SK-N-SH (cell line): ENCODE measurements at regions not wholly inside any gene's neighbourhood (a gene's known extent, or its start where the extent isn't known, plus 50 kb on each side); places are given as distances from the start of the nearest gene placed in this dataset.

Experiments
- CTCF ChIA-PET: fragments of 300-600, 350-600 bp; formaldehyde crosslinking; extraction: SDS; loops from one replicate; lab custom pipeline; 2021; lab: Yijun Ruan, JAX
- POLR2A ChIA-PET: fragments of 350-600 bp; sonication (Branson Sonifier 250); formaldehyde crosslinking; extraction: SDS; loops from one replicate; lab custom pipeline; 2020; ENCODE audit warnings: antibody characterized with exemption, inconsistent platforms; lab: Yijun Ruan, JAX
- DNase-seq: peaks from one replicate; pipeline ENCODE4 v3.0.0; 2012
- H2AFZ ChIP-seq: fragments of 200-600 bp; sonication (generic); 2 replicates; pipeline ENCODE4 v1.8.1; 2016; ENCODE audit warnings: antibody characterized with exemption, mild to moderate bottlenecking, low read depth
- H3F3A ChIP-seq: fragments of 200-600 bp; sonication (generic); replicated peaks from 2 replicates; pipeline ENCODE3; 2016; ENCODE audit warnings: antibody characterized with exemption, mild to moderate bottlenecking; ENCODE audit not compliant: insufficient read depth
- H3K27ac ChIP-seq, 2 experiments: fragments of 200-500 bp in 1 of 2; fragments of 200-600 bp in 1 of 2; sonication (Bioruptor generic) in 1 of 2; sonication (generic), shearing (Covaris generic) in 1 of 2; 2 replicates each; pipeline versions ENCODE4 v1.5.1 to v1.6.1; 2014 to 2016; ENCODE audit warnings: low read depth in 2 of 2, inconsistent platforms in 1 of 2, low read length in 1 of 2, mild to moderate bottlenecking in 1 of 2, mixed read lengths in 1 of 2
- H3K27me3 ChIP-seq: fragments of 200-600 bp; sonication (generic), shearing (Covaris generic); 2 replicates; pipeline ENCODE4 v1.6.1; 2016; ENCODE audit warnings: mixed run types; ENCODE audit not compliant: insufficient read depth
- H3K36me3 ChIP-seq, 2 experiments: fragments of 200-500 bp in 1 of 2; fragments of 200-600 bp in 1 of 2; sonication (Bioruptor generic) in 1 of 2; sonication (generic) in 1 of 2; replicated peaks in 1 of 2; 2 replicates each; pipeline versions ENCODE3 to v1.5.1; 2014 to 2016; ENCODE audit warnings: low read length in 1 of 2, mild to moderate bottlenecking in 1 of 2; ENCODE audit not compliant: insufficient read depth in 2 of 2, control insufficient read depth in 1 of 2
- H3K4me1 ChIP-seq, 2 experiments: fragments of 200-500 bp in 1 of 2; fragments of 200-600 bp in 1 of 2; sonication (Bioruptor generic) in 1 of 2; sonication (generic), shearing (Covaris generic) in 1 of 2; 2 replicates each; pipeline versions ENCODE4 v1.5.1 to v1.6.1; 2014 to 2016; ENCODE audit warnings: low read depth in 1 of 2, low read length in 1 of 2, mixed run types in 1 of 2; ENCODE audit not compliant: insufficient read depth in 2 of 2, control insufficient read depth in 1 of 2
- H3K4me2 ChIP-seq: fragments of 200-600 bp; sonication (generic), shearing (Covaris generic); 2 replicates; pipeline ENCODE4 v1.6.1; 2017; ENCODE audit warnings: mixed run types
- H3K4me3 ChIP-seq, 2 experiments: fragments of 200-500 bp in 1 of 2; fragments of 200-600 bp in 1 of 2; sonication (Bioruptor generic) in 1 of 2; sonication (generic), shearing (Covaris generic) in 1 of 2; 2 replicates each; pipeline versions ENCODE4 v1.5.1 to v1.8.1; 2014 to 2016; ENCODE audit warnings: low read depth in 2 of 2, inconsistent platforms in 1 of 2, low read length in 1 of 2, mild to moderate bottlenecking in 1 of 2, mixed read lengths in 1 of 2, moderate library complexity in 1 of 2
- H3K79me2 ChIP-seq: fragments of 200-600 bp; sonication (generic); 2 replicates; pipeline ENCODE4 v1.8.1; 2017; ENCODE audit warnings: mild to moderate bottlenecking; ENCODE audit not compliant: insufficient read depth
- H3K9ac ChIP-seq: fragments of 200-600 bp; sonication (generic); 2 replicates; pipeline ENCODE4 v1.6.1; 2017; ENCODE audit warnings: mixed run types
- H3K9me2 ChIP-seq: fragments of 200-600 bp; sonication (generic); 2 replicates; pipeline ENCODE4 v1.6.1; 2017; ENCODE audit warnings: mixed run types
- H3K9me3 ChIP-seq: fragments of 200-600 bp; sonication (generic); 2 replicates; pipeline ENCODE4 v1.6.1; 2017; ENCODE audit warnings: mixed run types, mild to moderate bottlenecking, moderate library complexity
- H4K20me1 ChIP-seq: fragments of 200-600 bp; sonication (generic); 2 replicates; pipeline ENCODE4 v1.6.1; 2017; ENCODE audit warnings: mild to moderate bottlenecking, mixed run types; ENCODE audit not compliant: insufficient read depth
- ELF1 ChIP-seq: IDR thresholded peaks from 2 replicates; pipeline ENCODE4 v1.4.0; 2012
- EP300 ChIP-seq, 2 experiments: IDR thresholded peaks; 2 replicates each; pipeline versions ENCODE4 v1.4.0 to v1.6.1; 2012; ENCODE audit warnings: borderline replicate concordance in 1 of 2, low read depth in 1 of 2, low read length in 1 of 2
- RAD21 ChIP-seq: IDR thresholded peaks from 2 replicates; pipeline ENCODE4 v1.6.1; 2012; ENCODE audit warnings: mild to moderate bottlenecking, low read length
- SIN3A ChIP-seq: IDR thresholded peaks from 2 replicates; pipeline ENCODE4 v1.6.1; 2012; ENCODE audit warnings: low read depth, mild to moderate bottlenecking, low read length, moderate library complexity, borderline replicate concordance
- SMC3 ChIP-seq: IDR thresholded peaks from 2 replicates; pipeline ENCODE4 v1.6.1; 2012; ENCODE audit warnings: low read depth, low read length, improper control_type of control experiment
- TCF12 ChIP-seq: IDR thresholded peaks from 2 replicates; pipeline ENCODE4 v1.4.0; 2012
- TEAD4 ChIP-seq: IDR thresholded peaks from 2 replicates; pipeline ENCODE4 v1.4.0; 2012; ENCODE audit warnings: mild to moderate bottlenecking, borderline replicate concordance; ENCODE audit not compliant: insufficient read depth
- WGBS: methylation state at CpG from one replicate; pipeline ENCODE4 v1.1.6; 2017; ENCODE audit warnings: low lambda C conversion rate; 5-methylcytosine and 5-hydroxymethylcytosine counted together
- TF ChIP-seq, protein P1 (sequence below): IDR thresholded peaks from 2 replicates; pipeline ENCODE4 v1.6.1; 2012; ENCODE audit warnings: mild to moderate bottlenecking, low read depth, low read length, moderate library complexity
- TF ChIP-seq, protein P2 (sequence below): fragments of 150-350 bp; IDR thresholded peaks from 2 replicates; pipeline ENCODE4 v1.6.1; 2016; ENCODE audit warnings: mild to moderate bottlenecking, low read depth, low read length

DNA sequence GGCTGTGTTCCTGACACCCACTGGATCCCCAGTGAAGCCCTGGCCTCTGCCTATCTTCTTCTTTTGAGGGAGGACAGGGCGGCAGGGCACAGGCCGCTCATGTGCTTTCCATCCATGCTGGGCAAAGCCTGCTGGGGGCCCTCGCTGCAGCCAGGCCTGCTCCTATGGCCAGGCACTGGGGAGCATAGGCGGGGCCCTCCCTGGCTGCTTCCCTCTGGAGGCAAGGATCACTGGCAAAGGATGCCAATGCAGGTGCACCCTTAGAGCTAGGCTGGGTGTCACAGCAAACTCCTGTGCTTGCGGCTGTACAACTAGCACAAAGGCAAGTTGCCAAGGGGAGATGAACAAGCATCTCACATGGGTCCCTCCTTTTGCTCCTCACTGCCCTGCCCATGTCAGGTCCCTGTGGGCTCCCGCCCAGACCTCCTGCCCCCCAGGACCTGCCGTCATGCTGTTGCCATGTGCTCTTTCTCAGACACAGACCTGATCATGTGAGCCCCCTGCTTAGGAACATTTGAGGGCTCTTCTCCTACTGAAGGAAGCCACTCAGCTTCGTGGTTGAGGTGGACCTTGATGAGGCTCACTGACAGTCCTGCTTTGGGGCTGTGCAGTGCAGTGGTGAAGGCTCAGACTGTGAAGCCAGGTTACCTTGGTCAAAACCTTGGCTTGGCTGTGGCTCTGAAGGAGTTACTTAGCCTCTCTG lies 393.6 kb downstream of the PTPRU start:
- H4K20me1 ChIP-seq: no peaks in the 10 kb centered on the region
- 33% methylated on average over 4 of the region's 8 CpGs for WGBS
- H3K36me3 ChIP-seq: no peaks in the 10 kb centered on the region
- no peaks in the 10 kb centered on the region for H3K79me2 ChIP-seq
- TF ChIP-seq TCF12: no peak
- TF ChIP-seq ELF1: no peak
- TF ChIP-seq, protein P1, sequence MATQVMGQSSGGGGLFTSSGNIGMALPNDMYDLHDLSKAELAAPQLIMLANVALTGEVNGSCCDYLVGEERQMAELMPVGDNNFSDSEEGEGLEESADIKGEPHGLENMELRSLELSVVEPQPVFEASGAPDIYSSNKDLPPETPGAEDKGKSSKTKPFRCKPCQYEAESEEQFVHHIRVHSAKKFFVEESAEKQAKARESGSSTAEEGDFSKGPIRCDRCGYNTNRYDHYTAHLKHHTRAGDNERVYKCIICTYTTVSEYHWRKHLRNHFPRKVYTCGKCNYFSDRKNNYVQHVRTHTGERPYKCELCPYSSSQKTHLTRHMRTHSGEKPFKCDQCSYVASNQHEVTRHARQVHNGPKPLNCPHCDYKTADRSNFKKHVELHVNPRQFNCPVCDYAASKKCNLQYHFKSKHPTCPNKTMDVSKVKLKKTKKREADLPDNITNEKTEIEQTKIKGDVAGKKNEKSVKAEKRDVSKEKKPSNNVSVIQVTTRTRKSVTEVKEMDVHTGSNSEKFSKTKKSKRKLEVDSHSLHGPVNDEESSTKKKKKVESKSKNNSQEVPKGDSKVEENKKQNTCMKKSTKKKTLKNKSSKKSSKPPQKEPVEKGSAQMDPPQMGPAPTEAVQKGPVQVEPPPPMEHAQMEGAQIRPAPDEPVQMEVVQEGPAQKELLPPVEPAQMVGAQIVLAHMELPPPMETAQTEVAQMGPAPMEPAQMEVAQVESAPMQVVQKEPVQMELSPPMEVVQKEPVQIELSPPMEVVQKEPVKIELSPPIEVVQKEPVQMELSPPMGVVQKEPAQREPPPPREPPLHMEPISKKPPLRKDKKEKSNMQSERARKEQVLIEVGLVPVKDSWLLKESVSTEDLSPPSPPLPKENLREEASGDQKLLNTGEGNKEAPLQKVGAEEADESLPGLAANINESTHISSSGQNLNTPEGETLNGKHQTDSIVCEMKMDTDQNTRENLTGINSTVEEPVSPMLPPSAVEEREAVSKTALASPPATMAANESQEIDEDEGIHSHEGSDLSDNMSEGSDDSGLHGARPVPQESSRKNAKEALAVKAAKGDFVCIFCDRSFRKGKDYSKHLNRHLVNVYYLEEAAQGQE: no peak
- TF ChIP-seq EP300 (IDR thresholded peaks at IDR 0.05; ENCODE audit: borderline replicate concordance in 1 of 2, low read depth in 1 of 2, low read length in 1 of 2): no peak
- no peak for TF ChIP-seq SMC3
- TF ChIP-seq SIN3A: no peak
- TF ChIP-seq RAD21: no peak
- TF ChIP-seq, protein P2, sequence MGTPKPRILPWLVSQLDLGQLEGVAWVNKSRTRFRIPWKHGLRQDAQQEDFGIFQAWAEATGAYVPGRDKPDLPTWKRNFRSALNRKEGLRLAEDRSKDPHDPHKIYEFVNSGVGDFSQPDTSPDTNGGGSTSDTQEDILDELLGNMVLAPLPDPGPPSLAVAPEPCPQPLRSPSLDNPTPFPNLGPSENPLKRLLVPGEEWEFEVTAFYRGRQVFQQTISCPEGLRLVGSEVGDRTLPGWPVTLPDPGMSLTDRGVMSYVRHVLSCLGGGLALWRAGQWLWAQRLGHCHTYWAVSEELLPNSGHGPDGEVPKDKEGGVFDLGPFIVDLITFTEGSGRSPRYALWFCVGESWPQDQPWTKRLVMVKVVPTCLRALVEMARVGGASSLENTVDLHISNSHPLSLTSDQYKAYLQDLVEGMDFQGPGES: no peak
- TF ChIP-seq TEAD4: no peak
- no peak overlapping the region for H2AFZ ChIP-seq
- H3K9ac ChIP-seq: no peak overlapping the region
- H3F3A ChIP-seq: no peaks in the 10 kb centered on the region
- H3K27me3 ChIP-seq: no peaks in the 10 kb centered on the region
- H3K4me2 ChIP-seq: no peak overlapping the region
- H3K4me3 ChIP-seq: no peak overlapping the region
- no peak overlapping the region for H3K27ac ChIP-seq
- no peak for DNase-seq
- H3K4me1 ChIP-seq: peaks cover 0 to 20% of the 10 kb centered on the region in 2 experiments; a peak in 2 of 4 replicates
- no peaks in the 10 kb centered on the region for H3K9me3 ChIP-seq
- CTCF ChIA-PET: interaction anchor here (0.8 kb wide), 1 partner anchor 456 kb away, joined by 3 read pairs; no protein-coding TSS in a partner anchor
- POLR2A ChIA-PET: no interaction called here
- H3K9me2 ChIP-seq: no peaks in the 10 kb centered on the region

DNA sequence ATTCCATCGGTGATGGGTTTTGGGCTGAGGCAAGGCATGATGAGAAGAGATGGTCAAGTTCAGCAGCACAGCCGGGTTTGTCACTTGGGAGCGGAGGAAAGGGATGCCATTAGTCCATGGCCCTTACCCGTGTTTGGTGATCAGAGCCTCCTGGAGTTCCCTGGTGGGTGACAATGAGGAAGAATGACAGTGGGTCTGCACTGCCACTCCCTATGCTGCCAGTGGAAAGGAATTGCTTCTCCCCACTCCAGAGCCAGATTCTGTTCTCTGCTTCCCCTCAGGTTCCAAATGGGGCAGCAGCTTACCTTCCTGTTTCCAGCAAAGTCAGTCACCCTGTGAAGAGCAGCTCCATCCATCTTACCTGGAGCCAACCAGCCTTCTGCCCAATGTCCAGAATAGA lies 393.1 kb downstream of the PTPRU start:
- no peaks in the 10 kb centered on the region for H3K27me3 ChIP-seq
- H3K27ac ChIP-seq: no peak overlapping the region
- H3K79me2 ChIP-seq: no peaks in the 10 kb centered on the region
- no peak overlapping the region for H2AFZ ChIP-seq
- H3K4me2 ChIP-seq: no peak overlapping the region
- H3K9me3 ChIP-seq: no peaks in the 10 kb centered on the region
- DNase-seq: no peak
- H3K9me2 ChIP-seq: no peaks in the 10 kb centered on the region
- TF ChIP-seq, protein P1: no peak
- no peak overlapping the region for H3K4me3 ChIP-seq
- ChIA-PET POLR2A (no interaction called here), CTCF (interaction anchor here (0.8 kb wide), 1 partner anchor 456 kb away, joined by 3 read pairs; no protein-coding TSS in a partner anchor)
- no peak overlapping the region for H3K9ac ChIP-seq
- H3F3A ChIP-seq: no peaks in the 10 kb centered on the region
- 6% methylated on average over 2 of the region's 4 CpGs for WGBS
- peaks cover 0 to 14% of the 10 kb centered on the region in 2 experiments; a peak in 2 of 4 replicates for H3K4me1 ChIP-seq
- no peaks in the 10 kb centered on the region for H3K36me3 ChIP-seq
- H4K20me1 ChIP-seq: no peaks in the 10 kb centered on the region
